H1 (cell line): ENCODE measurements at regions not wholly inside any gene's neighbourhood (a gene's known extent, or its start where the extent isn't known, plus 50 kb on each side); places are given as distances from the start of the nearest gene placed in this dataset.

Experiments used
- CTCF ChIA-PET: fragments of 300-600 bp; sonication (Branson Sonifier 250); formaldehyde crosslinking; loops from one replicate; lab custom pipeline; 2021; ENCODE audit not compliant: partially characterized antibody; lab: Charles Lee
- POLR2A ChIA-PET: fragments of 300-600 bp; sonication (Branson Sonifier 250); formaldehyde crosslinking; loops from one replicate; lab custom pipeline; 2021; ENCODE audit warnings: inconsistent platforms; ENCODE audit not compliant: partially characterized antibody; lab: Charles Lee
- DNase-seq, 2 experiments: peaks; one replicate each; pipeline versions ENCODE4 v3.0.0 to v3.0.0-alpha.2; 2010 to 2022; ENCODE audit warnings: low spot score in 2 of 2, low read depth in 1 of 2, mixed read lengths in 1 of 2
- FAIRE-seq: peaks from 2 replicates; lab custom pipeline; 2011; peaks lifted over from hg19 to GRCh38; lab: Jason Lieb, UNC
- H2AFZ ChIP-seq: 2 replicates; pipeline ENCODE4 v1.8.1; 2012; ENCODE audit warnings: low read length, inconsistent platforms
- H2AK5ac ChIP-seq: 2 replicates; pipeline ENCODE4 v1.6.1; 2013; ENCODE audit warnings: low read depth, low read length
- H2BK120ac ChIP-seq: replicated peaks from 2 replicates; pipeline ENCODE3; 2013; ENCODE audit warnings: low read depth, low read length, inconsistent platforms
- H2BK12ac ChIP-seq: 2 replicates; pipeline ENCODE4 v1.6.1; 2013; ENCODE audit warnings: low read depth, low read length
- H2BK15ac ChIP-seq: 2 replicates; pipeline ENCODE4 v1.6.1; 2013; ENCODE audit warnings: low read length
- H2BK20ac ChIP-seq: 2 replicates; pipeline ENCODE4 v1.6.1; 2013; ENCODE audit warnings: low read length
- H2BK5ac ChIP-seq: 2 replicates; pipeline ENCODE4 v1.6.1; 2013; ENCODE audit warnings: low read depth, low read length
- H3K14ac ChIP-seq: 2 replicates; pipeline ENCODE4 v1.6.1; 2013; ENCODE audit warnings: inconsistent platforms; ENCODE audit not compliant: insufficient read length
- H3K18ac ChIP-seq: 2 replicates; pipeline ENCODE4 v1.6.1; 2013; ENCODE audit warnings: low read length; ENCODE audit errors: extremely low read depth
- H3K23ac ChIP-seq: 2 replicates; pipeline ENCODE4 v1.6.1; 2013; ENCODE audit warnings: inconsistent platforms; ENCODE audit not compliant: insufficient read length
- H3K23me2 ChIP-seq: 2 replicates; pipeline ENCODE4 v1.6.1; 2013; ENCODE audit warnings: low read depth, low read length
- H3K27ac ChIP-seq: 2 replicates; pipeline ENCODE4 v1.6.1; 2011; ENCODE audit warnings: low read depth, low read length, inconsistent platforms
- H3K27me3 ChIP-seq, 4 experiments: replicated peaks in 1 of 4; 1 replicate in 1 of 4; 2 replicates in 3 of 4; pipeline versions ENCODE4 v1.6.1 to v1.8.1; 2011 to 2013; ENCODE audit warnings: low read length in 3 of 4, mild to moderate bottlenecking in 3 of 4, inconsistent platforms in 2 of 4, mixed read lengths in 2 of 4, moderate library complexity in 1 of 4; ENCODE audit not compliant: control insufficient read depth in 3 of 4, insufficient read depth in 3 of 4; ENCODE audit errors: extremely low read depth in 1 of 4
- H3K36me3 ChIP-seq, 4 experiments: 2 replicates each; pipeline versions ENCODE4 v1.6.1 to v1.8.1; 2011 to 2013; ENCODE audit warnings: mild to moderate bottlenecking in 4 of 4, low read length in 3 of 4, moderate library complexity in 2 of 4, control low read depth in 1 of 4, inconsistent platforms in 1 of 4; ENCODE audit not compliant: insufficient read depth in 4 of 4, control insufficient read depth in 2 of 4
- H3K4ac ChIP-seq: replicated peaks from 2 replicates; pipeline ENCODE3; 2013; ENCODE audit warnings: low read length, low read depth, mixed read lengths, inconsistent platforms; ENCODE audit not compliant: insufficient read length
- H3K4me1 ChIP-seq, 4 experiments: replicated peaks in 1 of 4; 1 replicate in 1 of 4; 2 replicates in 3 of 4; pipeline versions ENCODE4 v1.6.1 to v1.8.1; 2011 to 2013; ENCODE audit warnings: low read length in 3 of 4, inconsistent platforms in 2 of 4, mixed read lengths in 1 of 4; ENCODE audit not compliant: insufficient read depth in 4 of 4, control insufficient read depth in 3 of 4
- H3K4me2 ChIP-seq, 2 experiments: 2 replicates each; pipeline versions ENCODE4 v1.6.1 to v1.8.1; 2011 to 2013; ENCODE audit warnings: low read depth in 2 of 2, low read length in 2 of 2, control low read depth in 1 of 2, inconsistent platforms in 1 of 2, mild to moderate bottlenecking in 1 of 2; ENCODE audit not compliant: insufficient read depth in 1 of 2
- H3K4me3 ChIP-seq, 4 experiments: fragments of 200-600, 300-600 bp in 1 of 4; sonication (generic), shearing (Covaris generic), sonication (Bioruptor Twin) in 1 of 4; 2 replicates each; pipeline versions ENCODE4 v1.5.1 to v1.8.1; 2011 to 2016; ENCODE audit warnings: low read length in 4 of 4, low read depth in 3 of 4, control low read depth in 2 of 4, inconsistent platforms in 2 of 4, mild to moderate bottlenecking in 2 of 4, mixed read lengths in 1 of 4, moderate library complexity in 1 of 4; ENCODE audit not compliant: insufficient read depth in 2 of 4; ENCODE audit errors: extremely low read depth in 1 of 4
- H3K56ac ChIP-seq: replicated peaks from 2 replicates; pipeline ENCODE3; 2013; ENCODE audit warnings: low read depth, mild to moderate bottlenecking, mixed read lengths, low read length, inconsistent platforms; ENCODE audit not compliant: insufficient read length
- H3K79me1 ChIP-seq: 2 replicates; pipeline ENCODE4 v1.6.1; 2013; ENCODE audit warnings: low read depth, low read length, control low read depth
- H3K79me2 ChIP-seq, 2 experiments: 2 replicates each; pipeline versions ENCODE4 v1.6.1 to v1.8.1; 2012 to 2013; ENCODE audit warnings: low read length in 2 of 2, mild to moderate bottlenecking in 2 of 2, inconsistent platforms in 1 of 2; ENCODE audit not compliant: insufficient read depth in 2 of 2, control insufficient read depth in 1 of 2
- H3K9ac ChIP-seq, 4 experiments: replicated peaks in 1 of 4; 1 replicate in 1 of 4; 2 replicates in 3 of 4; pipeline versions ENCODE4 v1.6.1 to v1.8.1; 2011 to 2013; ENCODE audit warnings: low read depth in 3 of 4, low read length in 3 of 4, control low read depth in 2 of 4, mild to moderate bottlenecking in 2 of 4, moderate library complexity in 2 of 4, inconsistent platforms in 1 of 4; ENCODE audit errors: extremely low read depth in 1 of 4
- H3K9me3 ChIP-seq, 2 experiments: 2 replicates each; pipeline versions ENCODE4 v1.6.1 to v1.8.1; 2012 to 2013; ENCODE audit warnings: mild to moderate bottlenecking in 2 of 2, moderate library complexity in 2 of 2, control low read depth in 1 of 2, inconsistent platforms in 1 of 2, low read depth in 1 of 2, low read length in 1 of 2, mixed read lengths in 1 of 2; ENCODE audit not compliant: insufficient read depth in 2 of 2
- H4K20me1 ChIP-seq, 2 experiments: replicated peaks in 1 of 2; 2 replicates each; pipeline versions ENCODE3 to v1.8.1; 2011 to 2013; ENCODE audit warnings: inconsistent platforms in 2 of 2, low read length in 2 of 2, mild to moderate bottlenecking in 1 of 2; ENCODE audit not compliant: insufficient read depth in 2 of 2, control insufficient read depth in 1 of 2
- H4K5ac ChIP-seq: 2 replicates; pipeline ENCODE4 v1.6.1; 2013; ENCODE audit warnings: low read length, low read depth, mixed read lengths, inconsistent platforms; ENCODE audit not compliant: insufficient read length
- H4K8ac ChIP-seq: 2 replicates; pipeline ENCODE4 v1.8.0; 2013; ENCODE audit warnings: mild to moderate bottlenecking, moderate library complexity, low read length, inconsistent platforms; ENCODE audit not compliant: insufficient read depth; ENCODE audit errors: extremely low read depth
- H4K91ac ChIP-seq: replicated peaks from 2 replicates; pipeline ENCODE3; 2013; ENCODE audit warnings: low read length, mixed read lengths, inconsistent platforms; ENCODE audit not compliant: insufficient read length
- ATF2 ChIP-seq: IDR thresholded peaks from 2 replicates; pipeline ENCODE4 v1.6.1; 2012; ENCODE audit warnings: low read length, inconsistent platforms
- CBX8 ChIP-seq: fragments of 300-800, 300-1000 bp; sonication (generic); IDR thresholded peaks from 2 replicates; pipeline ENCODE4 v1.7.1; 2016; ENCODE audit warnings: low read depth, low read length, borderline replicate concordance
- GABPA ChIP-seq: IDR thresholded peaks from 2 replicates; pipeline ENCODE4 v1.6.1; 2011; ENCODE audit warnings: mild to moderate bottlenecking, low read length, moderate library complexity, borderline replicate concordance; ENCODE audit not compliant: insufficient read depth
- GTF2F1 ChIP-seq: IDR thresholded peaks from 2 replicates; pipeline ENCODE4 v1.6.1; 2012; ENCODE audit warnings: low read depth, low read length, improper control_type of control experiment, borderline replicate concordance
- KDM4A ChIP-seq: IDR thresholded peaks from one replicate; pipeline ENCODE4 v1.7.1; 2012; ENCODE audit warnings: low read depth, mild to moderate bottlenecking, moderate library complexity, low read length, inconsistent platforms; ENCODE audit not compliant: severe bottlenecking
- SP1 ChIP-seq: IDR thresholded peaks from 2 replicates; pipeline ENCODE4 v1.6.1; 2011; ENCODE audit warnings: low read depth, low read length
- SUZ12 ChIP-seq: fragments of 200-600 bp; sonication (generic); IDR thresholded peaks from 2 replicates; pipeline ENCODE4 v1.6.1; 2012; ENCODE audit warnings: mild to moderate bottlenecking, inconsistent platforms, low read length, moderate library complexity, mixed read lengths
- TBP ChIP-seq: IDR thresholded peaks from 2 replicates; pipeline ENCODE4 v1.6.1; 2011; ENCODE audit warnings: low read depth, low read length, improper control_type of control experiment
- WGBS, 2 experiments: shearing (Covaris generic) in 1 of 2; methylation state at CpG; one replicate each; pipeline versions ENCODE4 v1.1.6 to v1.1.7; 2013 to 2015; ENCODE audit warnings: low lambda C conversion rate in 2 of 2, mixed read lengths in 2 of 2, inconsistent platforms in 1 of 2, low coverage in 1 of 2, missing lambda C conversion rate in 1 of 2; ENCODE audit not compliant: insufficient replicate concordance in 2 of 2, insufficient coverage in 1 of 2, insufficient read length in 1 of 2; ENCODE audit errors: extremely low coverage in 1 of 2, missing lambda C conversion rate in 1 of 2; 5-methylcytosine and 5-hydroxymethylcytosine counted together

GRCh38 chr2:228261546-228261945, 80.1 kb upstream of the SPHKAP start:
- H2AFZ ChIP-seq, result no peak overlapping the region
- no peak overlapping the region for H3K18ac ChIP-seq
- no peak overlapping the region for H3K4ac ChIP-seq
- H3K27me3 ChIP-seq, result no peaks in the 10 kb centered on the region
- no peak overlapping the region for H4K5ac ChIP-seq
- no peak overlapping the region for H4K8ac ChIP-seq
- no peaks in the 10 kb centered on the region for H3K79me2 ChIP-seq
- H3K27ac ChIP-seq, result no peak overlapping the region
- POLR2A ChIA-PET, result no interaction called here
- CTCF ChIA-PET, result no interaction called here
- no peak overlapping the region for H2BK5ac ChIP-seq
- H4K20me1 ChIP-seq, result no peaks in the 10 kb centered on the region
- TF ChIP-seq GABPA (no peak), SUZ12 (no peak), TBP (no peak), GTF2F1 (no peak), CBX8 (no peak), ATF2 (no peak), SP1 (no peak), KDM4A (no peak)
- H3K4me2 ChIP-seq, result no peak overlapping the region
- H3K4me1 ChIP-seq, result no peaks in the 10 kb centered on the region
- H2BK20ac ChIP-seq, result no peak overlapping the region
- H3K23me2 ChIP-seq, result no peaks in the 10 kb centered on the region
- no peak overlapping the region for H2BK120ac ChIP-seq
- H3K4me3 ChIP-seq, result no peak overlapping the region
- FAIRE-seq (no peak), DNase-seq (no peak)
- no peaks in the 10 kb centered on the region for H3K36me3 ChIP-seq
- WGBS, 2 experiments, result 82% methylated on average over 7 of the region's 7 CpGs; no CpG with 5 or more reads in 1 of the 2 experiments
- H3K56ac ChIP-seq, result no peak overlapping the region
- H2BK12ac ChIP-seq, result no peak overlapping the region
- no peak overlapping the region for H2BK15ac ChIP-seq
- H3K9ac ChIP-seq, result no peak overlapping the region
- no peak overlapping the region for H2AK5ac ChIP-seq
- no peak overlapping the region for H3K14ac ChIP-seq
- no peak overlapping the region for H4K91ac ChIP-seq
- H3K23ac ChIP-seq, result no peak overlapping the region
- no peaks in the 10 kb centered on the region for H3K79me1 ChIP-seq
- H3K9me3 ChIP-seq, result no peaks in the 10 kb centered on the region
